ENCODE measurements at regions not wholly inside any gene's neighbourhood (a gene's known extent, or its start where the extent isn't known, plus 50 kb on each side); places are given as distances from the start of the nearest gene placed in this dataset.

DNA sequence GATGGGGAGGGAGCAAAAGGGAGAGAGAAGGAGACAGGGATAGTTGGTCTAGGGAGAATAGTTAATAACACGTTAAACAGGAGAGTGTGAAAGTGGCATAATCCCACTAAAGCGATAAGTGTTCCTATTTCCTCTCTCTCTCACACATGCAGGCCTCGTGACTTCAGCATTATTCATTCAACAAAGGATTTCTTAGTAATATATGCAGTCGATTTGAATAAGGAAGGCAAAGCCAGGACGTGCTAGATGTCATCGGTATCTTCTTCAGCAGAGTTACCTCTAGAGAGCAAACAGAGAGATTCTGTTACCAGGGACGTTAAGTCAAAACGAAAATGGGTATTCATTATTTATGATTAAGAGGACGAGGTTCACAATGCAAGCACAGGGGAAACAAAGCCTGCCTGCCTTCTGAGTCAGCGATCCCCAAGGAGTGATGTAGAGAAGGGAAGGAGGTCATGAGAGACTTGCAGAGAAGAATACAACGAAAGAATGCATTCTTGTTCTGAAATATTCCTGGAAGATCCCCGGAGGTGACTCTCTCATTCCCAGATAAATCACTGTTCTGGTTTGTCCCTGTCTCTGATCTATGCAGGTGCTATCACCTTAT lies 1048.4 kb downstream of the NLGN4X start:
- ATAC-seq (ENCODE audit: low read depth) = no peak
- H3K23ac ChIP-seq (ENCODE audit: low read depth, low read length) = no peak overlapping the region
- CTCF ChIA-PET = no interaction called here
- H2AFZ ChIP-seq (replicated peaks; ENCODE audit: low read length, poor library complexity) = no peak overlapping the region
- H2BK120ac ChIP-seq (ENCODE audit: low read depth, low read length) = no peak overlapping the region
- H2AK5ac ChIP-seq (ENCODE audit: low read depth, low read length) = no peak overlapping the region
- H2AK9ac ChIP-seq (replicated peaks; ENCODE audit: low read depth, low read length, poor library complexity) = no peak overlapping the region
- H4K5ac ChIP-seq (ENCODE audit: low read depth, low read length) = no peak overlapping the region
- no peak overlapping the region for H2BK20ac ChIP-seq (ENCODE audit: low read depth, low read length)
- H2BK5ac ChIP-seq (ENCODE audit: low read depth, low read length, poor library complexity, severe bottlenecking) = no peak overlapping the region
- in situ Hi-C loops (cut with MboI; ENCODE audit: low sequenced_read_pairs) = no loop called here
- peaks cover 4% of the 10 kb centered on the region for H3K9me3 ChIP-seq (ENCODE audit: control insufficient read depth, insufficient read depth, low read length)
- H3K18ac ChIP-seq (ENCODE audit: low read depth, low read length) = no peak overlapping the region
- DNase-seq = no peak
- no peaks in the 10 kb centered on the region for H3K36me3 ChIP-seq (ENCODE audit: control insufficient read depth, insufficient read depth, low read length)
- no peak overlapping the region for H3K9ac ChIP-seq (ENCODE audit: low read depth, low read length)
- intact Hi-C loops (cut with micrococcal nuclease) = no loop called here
- no peak overlapping the region for H3K56ac ChIP-seq (ENCODE audit: extremely low read depth, insufficient read depth, low read length)
- BruUV-seq (replicated peaks) = no TSS peak
- H3K4ac ChIP-seq (ENCODE audit: low read depth, low read length) = no peak overlapping the region
- WGBS, 2 experiments (ENCODE audit: extremely low coverage in 2 of 2, insufficient read length in 1 of 2) = 30% methylated on average over 4 of the region's 12 CpGs; no CpG with 5 or more reads in 1 of the 2 experiments
- no peaks in the 10 kb centered on the region for H3K9me1 ChIP-seq (ENCODE audit: insufficient read depth, low read length)
- no peak overlapping the region for H2BK15ac ChIP-seq (ENCODE audit: low read depth, low read length)
- no peaks in the 10 kb centered on the region for H3K79me1 ChIP-seq (ENCODE audit: low read depth in 1 of 2, low read length in 2 of 2)
- no peak overlapping the region for H4K8ac ChIP-seq (ENCODE audit: low read depth in 2 of 2, low read length in 2 of 2)
- H3K14ac ChIP-seq (replicated peaks; ENCODE audit: low read depth, low read length) = no peak overlapping the region
- dilution Hi-C loops (cut with HindIII; ENCODE audit: low sequenced_read_pairs, unreplicated experiment) = no loop called here
- no peak overlapping the region for H3K4me2 ChIP-seq (ENCODE audit: low read depth, low read length)
- no peaks in the 10 kb centered on the region for H4K20me1 ChIP-seq (ENCODE audit: insufficient read depth, low read length)
- H3K4me3 ChIP-seq (ENCODE audit: insufficient read depth, low read depth, low read length) = no peak overlapping the region
- H4K91ac ChIP-seq (ENCODE audit: insufficient read depth, low read depth, low read length) = no peak overlapping the region
- TF ChIP-seq BHLHE40 (IDR thresholded peaks at IDR 0.05; ENCODE audit: low read depth, low read length) = no peak
- TF ChIP-seq FOS (IDR thresholded peaks at IDR 0.05; ENCODE audit: low read depth, low read length) = no peak
- TF ChIP-seq RAD21 (IDR thresholded peaks at IDR 0.05; ENCODE audit: low read length) = no peak
- no peak for TF ChIP-seq ELK1 (IDR thresholded peaks at IDR 0.05; ENCODE audit: borderline replicate concordance, low read depth, low read length)
- no peaks in the 10 kb centered on the region for H3K27me3 ChIP-seq (ENCODE audit: control insufficient read depth, insufficient read depth, low read length)
- H3K27ac ChIP-seq (ENCODE audit: insufficient read depth, low read length) = no peak overlapping the region
- POLR2A ChIA-PET (ENCODE audit: unreplicated experiment) = no interaction called here
- H3K4me1 ChIP-seq (ENCODE audit: control insufficient read depth, insufficient read depth, low read length) = no peaks in the 10 kb centered on the region

Data from IMR-90 (cell line).